NCI-H2196 treated with DMSO at 0.1 percent for 48 hours (cell line): ENCODE measurements at regions not wholly inside any gene's neighbourhood (a gene's known extent, or its start where the extent isn't known, plus 50 kb on each side); places are given as distances from the start of the nearest gene placed in this dataset.
A peak's percentile ranks its signal among the peaks of the same experiment; 100 is the strongest.
"Not testable (repeated sequence)": the region's sequence is repeated elsewhere in the genome, so short reads cannot be mapped to it uniquely, and the experiment has no call there.

ENCODE experiments used
- DNase-seq: peaks from one replicate; lab custom pipeline; 2025; ENCODE audit not compliant: unreplicated experiment; lab: John Stamatoyannopoulos, UW

GRCh38 chr6:112846681-112847080 is 499.6 kb downstream of the RFPL4B start:
- DNase-seq = no peak

- no peak for DNase-seq
Observed at GRCh38 chr6:112851146-112851545, 504.0 kb downstream of the RFPL4B start.

- DNase-seq = no peak
Observed at GRCh38 chr6:112853162-112853561, 506.0 kb downstream of the RFPL4B start.

GRCh38 chr6:112863753-112864152 is 516.6 kb downstream of the RFPL4B start:
- no peak for DNase-seq

- no peak for DNase-seq
Observed at GRCh38 chr6:112865131-112865530, 518.0 kb downstream of the RFPL4B start.

GRCh38 chr6:112874881-112875280 is 527.8 kb downstream of the RFPL4B start:
- DNase-seq = no peak

GRCh38 chr6:112877134-112878100 is 530.3 kb downstream of the RFPL4B start:
- no peak for DNase-seq

GRCh38 chr6:112879920-112880413 is 532.8 kb downstream of the RFPL4B start:
- no peak for DNase-seq

GRCh38 chr6:112881027-112881426 is 533.9 kb downstream of the RFPL4B start:
- no peak for DNase-seq

GRCh38 chr6:112881828-112882780 is 535.0 kb downstream of the RFPL4B start:
- no peak for DNase-seq

- DNase-seq = no peak
Observed at GRCh38 chr6:112883095-112883494, 536.0 kb downstream of the RFPL4B start.

GRCh38 chr6:112886415-112886814 is 539.3 kb downstream of the RFPL4B start:
- no peak for DNase-seq

GRCh38 chr6:112887424-112887823 is 540.3 kb downstream of the RFPL4B start:
- not testable (repeated sequence) for DNase-seq

GRCh38 chr6:112899541-112899940 is 552.4 kb downstream of the RFPL4B start:
- DNase-seq = no peak

- DNase-seq = no peak
Observed at GRCh38 chr6:112903361-112903760, 556.2 kb downstream of the RFPL4B start.

GRCh38 chr6:112906726-112907125 is 559.6 kb downstream of the RFPL4B start:
- DNase-seq = peak; percentile 13

GRCh38 chr6:112909781-112910180 is 562.7 kb downstream of the RFPL4B start:
- DNase-seq = no peak

- no peak for DNase-seq
Observed at GRCh38 chr6:112910256-112910655, 563.1 kb downstream of the RFPL4B start.

GRCh38 chr6:112911959-112912358 is 564.8 kb downstream of the RFPL4B start:
- DNase-seq = no peak

- DNase-seq = no peak
Observed at GRCh38 chr6:112912416-112913101, 565.4 kb downstream of the RFPL4B start.

- DNase-seq = not testable (repeated sequence)
Observed at GRCh38 chr6:112919744-112920143, 572.6 kb downstream of the RFPL4B start.
